HG02870 (cell line): ENCODE measurements at regions not wholly inside any gene's neighbourhood (a gene's known extent, or its start where the extent isn't known, plus 50 kb on each side); places are given as distances from the start of the nearest gene placed in this dataset.
A peak's percentile ranks its signal among the peaks of the same experiment; 100 is the strongest.

Experiments
- ATAC-seq: cut with Tn5 transposase; IDR thresholded peaks from one replicate; pipeline ENCODE4 v1.9.1; 2021; ENCODE audit warnings: mild to moderate bottlenecking, moderate library complexity; ENCODE audit not compliant: unreplicated experiment

DNA sequence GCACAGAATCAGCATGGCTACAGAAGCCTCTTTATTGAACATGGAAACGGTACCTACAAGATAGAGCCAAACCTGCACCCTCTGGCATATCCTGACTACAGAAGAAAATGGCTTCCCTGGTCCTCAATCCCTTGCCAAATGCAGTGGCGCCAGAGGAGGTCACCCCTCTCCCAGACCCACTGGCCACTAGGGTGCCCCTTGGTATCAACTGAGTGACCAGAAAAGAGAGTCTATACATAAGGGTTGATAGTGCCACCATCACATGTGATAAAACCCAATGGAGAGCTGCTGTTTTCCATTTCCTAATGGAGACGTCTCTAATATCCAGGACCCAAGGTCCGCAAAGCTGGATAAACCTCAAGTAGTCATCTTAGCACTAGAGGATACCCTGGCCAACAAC lies 52.7 kb upstream of the ALK start:
- ATAC-seq, result no peak

DNA sequence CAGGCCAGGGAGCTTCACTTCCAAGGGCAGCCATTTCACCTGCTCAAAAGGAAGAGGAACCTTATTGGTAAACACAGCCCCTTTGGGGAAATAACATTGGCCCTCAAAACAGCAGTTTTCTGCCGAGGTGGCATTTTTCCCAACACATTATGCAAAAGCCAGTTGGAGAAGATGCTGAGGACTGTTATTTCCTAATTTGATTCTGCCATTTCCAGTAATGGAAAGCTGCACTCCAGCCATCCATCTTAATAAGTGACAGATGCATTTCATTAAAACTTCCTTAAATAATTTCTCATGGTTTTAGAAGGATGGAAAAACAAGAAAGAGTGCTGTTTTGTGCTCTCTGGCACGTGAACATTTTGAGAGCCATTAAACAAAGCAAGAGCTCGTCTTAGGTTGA lies 55.9 kb upstream of the ALK start:
- ATAC-seq, result no peak

DNA sequence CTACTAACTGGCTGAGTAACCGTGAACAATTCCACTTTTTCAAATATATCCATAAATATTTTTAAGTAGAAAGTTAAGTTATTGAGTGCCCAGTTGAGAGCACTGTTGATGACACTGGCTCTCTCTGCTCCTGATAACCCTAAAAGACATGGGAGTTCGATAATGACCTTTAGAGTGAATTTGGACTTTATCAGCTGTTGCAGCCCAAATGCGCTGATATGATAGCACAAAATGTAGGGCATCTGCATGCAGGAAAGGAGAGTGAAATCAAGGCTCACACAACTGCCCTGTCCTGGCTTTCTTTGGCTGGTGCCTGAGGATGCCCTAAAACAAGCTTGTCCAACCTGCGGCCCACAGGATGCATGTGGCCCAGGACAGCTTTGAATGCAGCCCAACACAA lies 60.0 kb upstream of the ALK start:
- no peak for ATAC-seq

DNA sequence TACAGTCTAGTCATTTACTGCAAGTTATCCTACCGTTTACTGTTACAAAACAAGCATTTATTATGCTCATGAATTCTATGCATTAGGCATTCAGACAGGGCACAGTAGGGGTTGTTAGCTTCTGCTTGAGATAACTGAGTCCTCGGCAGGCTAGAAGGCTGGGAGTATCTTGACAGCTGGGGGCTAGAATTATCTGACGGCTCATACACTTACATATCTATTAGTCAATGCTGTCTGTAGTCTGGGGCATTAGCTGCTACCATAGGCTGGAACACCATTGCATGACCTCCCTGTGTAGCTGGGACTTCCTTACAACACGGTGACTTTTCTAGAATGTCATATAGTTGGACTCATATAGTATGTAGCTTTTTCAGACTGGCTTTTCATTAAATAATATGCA lies 61.9 kb upstream of the ALK start:
- no peak for ATAC-seq

DNA sequence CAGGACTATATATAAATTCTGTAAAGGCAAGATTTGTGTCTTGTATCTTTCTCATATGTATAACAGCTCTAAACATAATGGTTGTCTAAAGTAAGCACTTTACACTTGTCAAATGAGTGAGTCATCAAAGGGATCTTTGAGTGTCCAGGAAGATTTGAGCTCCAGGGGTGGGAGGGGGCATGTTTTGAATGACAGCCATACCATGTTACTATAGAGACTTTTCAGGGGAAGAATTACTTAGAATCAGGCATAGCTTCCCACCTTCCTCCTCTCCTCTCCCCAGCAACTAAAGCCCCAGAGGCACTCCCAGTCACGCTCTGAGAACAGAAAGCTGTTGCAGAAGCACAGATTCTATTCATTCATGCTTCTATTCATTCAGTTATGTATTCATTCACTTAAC lies 65.8 kb upstream of the ALK start:
- ATAC-seq, result no peak

DNA sequence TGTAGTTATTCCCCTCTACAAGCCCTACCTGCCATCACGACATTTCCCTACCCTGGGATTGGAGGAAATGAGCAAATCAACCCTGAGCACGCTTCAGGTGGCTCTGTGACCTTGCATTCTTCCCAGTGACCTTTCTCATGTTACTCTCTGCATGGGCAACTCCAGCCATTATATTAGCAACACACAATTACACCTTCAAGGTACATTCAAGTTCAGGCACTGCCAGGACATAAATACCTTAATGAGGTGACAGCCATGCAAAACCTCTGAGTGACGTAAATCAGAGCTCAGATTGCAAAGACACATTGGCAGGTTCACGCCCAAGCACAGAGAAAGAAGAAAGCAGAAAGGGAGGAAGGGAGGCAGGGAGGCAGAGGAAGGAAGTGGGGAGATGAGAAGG lies 68.7 kb upstream of the ALK start:
- no peak for ATAC-seq

DNA sequence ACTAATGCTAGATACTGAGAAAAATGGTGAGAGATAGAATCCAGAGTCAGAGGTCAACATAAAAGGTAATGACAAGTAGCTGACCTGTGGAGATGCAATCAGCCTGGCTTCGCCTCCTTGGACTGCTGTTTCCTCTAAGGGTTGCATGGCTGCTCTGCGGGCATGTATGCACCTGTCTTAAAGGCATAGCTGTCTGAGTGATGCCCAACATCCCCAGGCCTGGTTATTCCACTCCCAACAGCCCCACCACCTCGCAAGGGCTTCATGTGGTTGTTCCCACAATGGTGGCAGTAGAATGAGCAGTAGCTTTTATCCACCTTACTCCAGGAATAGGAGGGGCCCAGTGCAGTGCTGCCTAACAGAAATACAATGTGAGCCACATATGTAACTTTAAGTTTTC lies 69.7 kb upstream of the ALK start:
- no peak for ATAC-seq

DNA sequence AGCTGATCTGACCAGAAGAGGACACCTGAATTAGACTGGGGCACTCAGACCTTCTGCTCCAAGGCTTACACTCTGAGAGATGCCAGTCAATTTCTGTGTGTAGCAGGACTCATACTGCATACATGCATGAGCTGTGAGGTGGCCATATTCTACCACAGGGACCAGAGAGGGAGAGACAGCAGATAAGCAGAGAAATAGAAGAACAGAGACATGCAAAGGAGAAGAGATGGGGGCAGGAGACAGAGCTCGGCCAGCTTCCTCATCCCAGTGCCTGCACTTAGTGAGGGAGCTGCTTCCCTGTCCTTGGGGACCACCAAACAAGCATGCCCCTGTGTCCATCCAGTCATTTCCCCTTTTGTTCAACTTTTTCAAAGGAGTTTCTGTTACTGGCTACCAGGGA lies 73.9 kb upstream of the ALK start:
- no peak for ATAC-seq

DNA sequence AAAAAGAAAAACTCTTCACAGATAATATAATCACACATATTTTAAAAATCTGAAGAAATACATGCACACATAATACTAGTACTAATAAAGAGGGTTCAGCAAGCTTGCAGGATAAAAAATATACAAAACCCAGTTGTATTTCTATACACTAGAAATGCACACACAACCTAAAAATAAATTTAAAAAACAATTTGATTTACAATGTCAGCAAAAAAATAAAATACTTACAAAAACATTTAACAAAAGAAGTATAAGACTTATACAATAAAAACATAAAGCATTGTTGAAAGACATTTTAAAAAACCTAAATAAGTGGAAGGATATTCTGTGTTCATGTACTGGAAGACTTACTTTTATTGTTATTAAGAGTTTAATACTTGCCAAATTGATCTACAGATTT lies 81.7 kb upstream of the ALK start:
- ATAC-seq, result no peak

DNA sequence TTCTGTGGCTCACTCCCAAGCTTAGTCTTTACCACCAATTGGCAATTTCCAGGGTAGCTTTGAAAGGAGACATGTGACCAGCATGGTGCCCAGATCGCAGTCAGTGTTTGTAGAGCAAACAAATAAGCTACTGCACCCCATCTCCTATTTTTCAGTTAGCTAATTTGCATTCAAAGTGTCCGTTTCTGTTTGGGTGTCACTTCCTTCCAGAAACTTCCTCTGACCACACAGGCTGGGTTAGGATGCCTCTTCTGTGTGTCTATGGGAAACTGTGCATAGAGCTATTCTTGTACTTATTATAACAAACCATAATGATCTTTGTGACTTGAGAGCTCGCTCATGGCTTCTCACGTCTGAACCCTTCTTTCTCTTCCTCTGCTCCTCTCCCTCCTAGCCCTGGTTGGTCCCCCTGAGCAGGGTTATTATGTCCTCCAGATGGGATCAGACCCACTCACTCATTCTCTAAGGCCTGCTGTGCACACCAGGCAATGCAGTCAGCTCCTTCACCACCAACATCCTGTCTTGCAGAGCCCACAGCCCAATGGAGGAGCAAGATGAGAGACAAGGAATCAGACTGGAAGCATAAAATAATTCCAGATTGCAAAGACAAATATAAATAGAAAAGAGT lies 101.2 kb upstream of the ALK start:
- ATAC-seq, result peak; percentile 50

DNA sequence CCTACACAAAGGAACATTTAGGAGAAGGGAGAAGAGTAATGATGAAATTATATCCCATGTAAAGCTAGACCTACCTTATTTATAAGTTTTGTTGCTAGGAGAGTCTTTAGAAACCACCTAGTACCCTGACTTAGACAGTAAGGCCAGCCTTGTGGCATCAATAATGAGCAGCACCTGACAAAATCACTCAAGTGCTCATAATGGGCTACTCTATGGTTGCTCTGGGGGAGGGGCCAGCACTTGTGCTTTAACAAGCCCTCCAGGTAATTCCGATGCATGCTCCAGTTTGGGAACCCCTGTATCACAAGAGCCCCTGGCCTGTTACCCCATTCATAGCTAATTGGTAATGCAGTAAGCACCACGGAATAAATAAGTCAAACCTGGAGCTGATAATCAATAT lies 102.9 kb upstream of the ALK start:
- ATAC-seq, result no peak

DNA sequence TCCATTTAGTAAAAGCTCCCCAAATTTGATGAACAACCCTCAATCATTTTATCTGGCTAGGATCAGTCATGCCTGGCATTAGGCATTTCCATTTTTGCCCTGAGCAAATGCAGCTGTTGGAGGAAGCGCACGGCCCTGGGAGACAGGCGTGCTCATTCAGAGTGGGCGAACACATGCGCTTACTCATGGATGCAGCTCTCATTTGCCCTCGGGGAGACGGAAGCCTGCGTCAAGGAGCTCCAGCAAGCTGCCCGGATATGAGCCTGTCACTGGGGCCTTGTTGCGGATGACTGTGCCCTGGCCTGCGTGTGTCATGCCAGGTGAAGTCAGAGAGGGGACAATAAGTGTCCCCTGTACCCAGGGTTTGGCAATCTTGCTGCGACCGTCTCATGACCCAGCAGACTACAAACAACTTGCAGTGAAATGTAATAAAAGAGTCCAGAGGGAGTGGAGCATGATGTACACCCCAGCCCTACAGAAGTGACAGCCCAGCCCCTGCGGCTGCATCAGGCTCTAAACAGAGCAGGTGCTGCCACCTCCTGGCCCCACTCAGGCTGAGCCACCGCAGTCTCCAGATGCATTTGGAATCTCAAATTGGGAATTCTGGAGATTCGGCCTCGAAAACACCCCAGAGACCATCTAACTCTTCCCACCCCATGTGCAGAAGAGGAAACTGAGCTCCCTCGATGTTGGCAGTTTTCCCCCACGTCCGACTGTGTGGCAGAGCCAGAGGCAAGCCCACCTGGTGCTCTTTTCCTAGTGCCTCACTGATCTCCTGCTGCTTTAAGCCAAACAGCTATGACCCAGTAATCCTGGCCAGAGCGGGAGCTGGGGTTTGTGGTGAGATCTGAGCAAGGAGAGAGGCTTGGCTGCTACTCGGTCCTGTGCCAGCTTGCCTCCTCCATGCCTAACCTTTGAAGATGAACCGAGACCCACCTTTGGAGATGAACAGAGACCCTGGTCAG lies 105.0 kb upstream of the ALK start:
- ATAC-seq, result no peak

DNA sequence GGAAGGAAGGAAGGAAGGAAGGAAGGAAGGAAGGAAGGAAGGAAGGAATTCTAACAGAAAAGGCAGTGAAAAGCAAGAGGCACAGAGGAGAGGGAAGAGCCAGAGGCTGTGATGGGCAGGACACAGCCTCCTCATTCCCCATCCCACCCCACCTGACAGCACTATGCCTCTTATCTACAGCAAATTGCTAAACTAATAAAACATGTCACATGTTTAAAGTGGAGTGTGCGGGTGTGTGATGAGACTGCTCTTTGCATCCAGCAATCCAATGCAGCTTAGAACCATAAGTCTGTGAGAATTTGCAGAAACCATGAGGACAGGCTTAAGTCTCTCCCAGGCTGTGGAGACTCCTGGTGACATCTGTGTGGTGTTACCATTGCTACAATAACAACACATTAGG lies 108.4 kb upstream of the ALK start:
- ATAC-seq, result no peak

DNA sequence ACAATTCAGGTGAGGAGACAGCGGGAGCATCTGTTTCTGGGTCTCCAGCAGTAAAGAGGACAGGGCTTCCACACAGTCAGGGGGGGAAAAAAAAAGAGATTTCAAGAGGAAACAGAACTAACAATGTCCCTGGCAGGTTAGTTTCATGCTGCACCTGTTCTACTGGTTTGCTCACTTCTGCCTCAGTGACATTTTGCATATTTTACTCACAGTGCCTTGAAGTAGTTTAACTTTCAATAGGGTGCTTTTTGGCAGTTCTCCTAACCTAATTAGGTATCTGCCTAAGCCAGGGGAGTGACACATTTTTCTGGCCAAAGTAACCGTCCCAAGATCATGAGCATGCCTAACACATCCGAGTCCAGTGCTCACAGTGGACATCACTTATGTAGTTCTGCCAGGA lies 109.0 kb upstream of the ALK start:
- no peak for ATAC-seq

DNA sequence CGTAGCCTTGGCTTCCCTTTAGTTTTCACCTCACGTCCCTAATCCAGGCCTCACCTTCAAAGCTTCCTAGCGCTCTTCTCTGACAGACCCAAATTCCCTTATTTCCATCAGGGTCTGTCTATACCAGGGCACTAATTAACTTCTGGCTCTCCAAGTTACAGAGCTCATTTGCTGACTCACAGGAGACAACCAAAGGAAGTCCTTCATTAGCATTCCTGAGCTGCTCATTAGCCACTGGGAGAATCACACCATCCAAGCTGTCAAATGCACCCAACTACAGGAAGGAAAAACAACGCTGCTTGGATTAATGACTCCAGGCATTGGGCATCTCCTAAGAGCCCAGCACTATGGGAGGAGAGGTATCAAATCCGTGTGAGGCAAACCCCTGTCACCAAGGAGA lies 109.8 kb upstream of the ALK start:
- ATAC-seq, result no peak

DNA sequence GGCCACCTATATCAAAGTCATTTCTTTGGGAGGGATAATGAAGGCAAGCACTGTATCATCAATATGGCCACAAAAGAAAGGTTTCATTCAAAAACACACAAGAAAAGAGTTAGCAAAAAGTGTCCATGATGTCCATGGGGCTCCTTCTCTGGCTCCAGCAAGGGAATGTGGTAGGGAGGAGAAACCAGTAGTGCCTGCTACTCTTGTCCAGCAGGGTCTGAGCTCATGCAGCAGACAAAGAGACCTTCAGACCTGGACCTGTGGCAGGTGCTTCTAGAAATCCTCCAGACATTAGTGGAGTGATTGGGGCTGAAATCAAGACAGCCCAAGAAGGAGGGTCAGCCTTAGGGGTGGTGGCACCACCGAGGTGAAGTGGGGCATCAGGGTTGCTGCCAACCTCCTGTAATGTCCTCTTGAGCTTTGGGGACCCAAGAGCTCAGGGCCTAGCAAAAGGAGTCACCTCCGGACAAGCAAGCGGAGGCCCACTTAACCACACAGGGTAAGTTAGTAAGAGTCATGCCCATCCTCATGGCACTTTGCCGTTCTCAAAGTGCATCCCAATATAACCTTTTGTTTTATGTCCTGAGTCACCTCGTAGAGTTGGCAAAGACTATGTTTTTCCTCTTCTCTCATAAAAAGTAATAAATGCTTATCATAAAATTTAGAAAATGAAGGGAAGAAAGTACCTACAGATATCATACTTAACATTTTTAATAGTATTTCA lies 112.6 kb upstream of the YPEL5 start:
- ATAC-seq, result no peak

DNA sequence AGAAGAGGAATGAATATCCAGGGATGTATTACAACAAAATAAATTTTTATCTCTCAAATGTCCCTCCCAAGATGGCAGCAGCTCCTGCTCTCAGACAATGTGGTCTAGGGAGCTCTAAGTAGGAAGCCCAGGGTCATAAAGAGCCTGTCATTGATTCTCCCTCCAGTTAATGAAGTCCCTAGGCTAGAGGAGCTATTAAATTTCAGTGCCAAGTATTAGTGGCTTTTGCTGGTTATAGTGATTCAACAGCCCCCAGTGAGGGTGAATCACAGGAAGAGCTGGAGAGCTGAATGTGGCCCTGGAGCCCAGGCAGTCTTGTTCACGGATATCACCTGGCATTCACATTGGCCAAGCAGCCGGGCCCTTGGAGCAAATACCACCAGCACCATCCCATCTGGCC lies 109.8 kb upstream of the YPEL5 start:
- ATAC-seq, result no peak

DNA sequence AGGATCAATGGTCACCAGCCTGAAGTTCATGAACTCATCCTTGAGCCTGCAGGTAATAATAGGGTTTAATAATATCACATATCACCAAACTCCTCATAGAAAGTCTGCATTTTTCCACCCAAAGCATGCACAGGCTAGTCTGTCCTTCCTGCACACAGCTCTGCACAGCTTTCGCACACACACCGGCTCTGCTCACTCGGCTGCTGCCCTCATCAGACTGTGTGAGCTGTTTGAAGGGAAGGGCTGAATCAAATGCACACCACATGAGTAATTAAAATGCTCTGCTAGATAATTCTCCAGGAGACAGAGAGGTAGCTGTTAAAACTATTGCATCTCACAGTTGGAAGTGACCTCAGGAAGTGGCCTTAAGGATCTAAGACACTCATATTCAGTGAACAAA lies 108.4 kb upstream of the YPEL5 start:
- ATAC-seq, result no peak

DNA sequence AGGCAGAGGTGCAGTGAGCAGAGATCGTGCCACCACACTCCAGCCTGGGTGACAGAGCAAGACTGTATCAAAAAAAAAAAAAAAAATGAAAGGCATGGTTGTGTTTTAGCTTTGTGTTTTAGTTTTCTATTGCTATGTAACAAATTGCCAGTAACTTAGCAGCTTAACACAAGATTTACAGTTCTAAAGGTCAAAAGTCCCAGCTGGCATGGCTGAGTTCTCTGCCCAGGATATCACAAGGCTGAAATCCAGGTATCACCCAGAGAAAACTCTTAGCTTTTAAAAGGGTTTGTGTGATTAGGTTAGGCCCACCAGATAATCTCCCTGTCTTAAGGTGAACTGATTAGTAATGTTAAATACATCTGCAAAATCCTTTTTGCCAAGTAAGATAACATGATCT lies 107.7 kb upstream of the YPEL5 start:
- no peak for ATAC-seq

DNA sequence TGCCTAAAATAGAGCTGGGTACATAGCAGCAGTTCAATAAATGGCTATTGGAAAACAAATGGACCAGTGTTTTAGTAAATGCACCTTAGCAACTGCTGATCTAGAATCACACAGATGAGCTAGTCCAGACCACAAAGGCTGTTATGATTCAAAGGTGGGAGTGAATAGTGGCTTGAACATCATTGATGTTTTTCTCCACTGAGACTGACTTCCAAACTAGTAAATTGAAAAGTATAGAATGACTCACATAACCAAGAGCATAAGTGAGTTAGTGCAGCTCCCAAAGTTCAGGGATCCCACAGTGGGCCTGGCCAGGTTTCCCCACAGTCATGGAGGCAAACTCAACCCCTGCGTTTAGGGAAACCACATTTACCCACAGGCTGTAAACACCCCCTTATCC lies 106.7 kb upstream of the YPEL5 start:
- no peak for ATAC-seq

DNA sequence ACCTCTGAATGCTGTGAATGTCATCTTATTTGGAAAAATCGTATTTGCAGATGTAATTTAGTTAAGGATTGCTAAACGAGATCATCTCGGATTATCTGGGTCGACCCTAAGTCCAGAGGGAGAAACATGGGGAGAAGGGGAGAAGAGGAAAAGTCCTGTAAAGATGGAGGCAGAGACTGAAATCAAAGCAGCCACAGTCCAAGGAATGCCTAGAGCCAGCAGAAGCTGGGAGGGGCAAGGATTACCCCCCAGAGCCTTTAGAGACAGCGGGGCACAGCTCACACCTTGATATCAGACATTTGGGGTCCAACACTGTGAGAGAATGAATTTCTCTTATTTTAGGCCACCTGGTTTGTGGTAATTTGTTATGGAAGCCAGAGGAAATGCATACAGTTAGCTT lies 104.9 kb upstream of the YPEL5 start:
- no peak for ATAC-seq

DNA sequence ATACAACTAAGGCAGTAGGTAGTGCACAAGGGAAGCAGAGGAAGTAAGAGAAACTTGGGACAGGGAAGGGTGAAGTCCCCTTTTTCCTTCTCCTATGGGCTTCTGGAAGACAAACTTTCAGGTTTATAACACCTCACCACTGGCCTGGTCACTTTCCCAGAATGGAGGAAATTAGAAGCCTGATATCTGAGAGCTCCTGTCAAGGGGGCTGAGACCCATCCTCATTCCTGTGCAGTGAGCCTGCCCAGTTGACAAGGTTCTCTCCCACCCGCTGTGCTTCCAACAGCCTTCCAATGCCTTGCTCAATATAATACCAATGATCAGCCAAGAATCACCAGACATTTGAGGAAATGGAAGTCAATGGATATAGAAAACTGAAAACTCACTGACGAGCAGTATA lies 100.4 kb upstream of the YPEL5 start:
- ATAC-seq, result no peak
